GM13976 (cell line): ENCODE measurements at regions not wholly inside any gene's neighbourhood (a gene's known extent, or its start where the extent isn't known, plus 50 kb on each side); places are given as distances from the start of the nearest gene placed in this dataset.

Source experiments
- DNase-seq: peaks from one replicate; pipeline ENCODE4 v3.0.0; 2012; ENCODE audit warnings: low spot score
- CTCF ChIP-seq: IDR thresholded peaks from 2 replicates; pipeline ENCODE4 v1.5.1; 2012; ENCODE audit warnings: borderline replicate concordance, mild to moderate bottlenecking; ENCODE audit not compliant: insufficient read depth; ENCODE audit errors: extremely low read depth, missing control alignments, control extremely low read depth
- in situ Hi-C: fragments of 300-500 bp; cut with MboI; formaldehyde crosslinking; loops from one replicate; pipeline ENCODE4 v1.12.0; 2022; ENCODE audit warnings: low sequenced_read_pairs, mixed read lengths, inconsistent platforms; ENCODE audit not compliant: unreplicated experiment

- TF ChIP-seq CTCF, result no peak
- no peak for DNase-seq
- in situ Hi-C loops, result no loop called here
Observed at GRCh38 chr9:28671000-28671399, 1097.7 kb upstream of the C9orf72 start.

- no peak for TF ChIP-seq CTCF
- in situ Hi-C loops, result no loop called here
- DNase-seq, result no peak
Observed at GRCh38 chr9:28678097-28678496, 1104.8 kb upstream of the C9orf72 start.

- no peak for TF ChIP-seq CTCF
- in situ Hi-C loops, result no loop called here
- DNase-seq, result no peak
Observed at GRCh38 chr9:28688172-28688571, 1114.9 kb upstream of the C9orf72 start.

- in situ Hi-C loops, result no loop called here
- DNase-seq, result no peak
- no peak for TF ChIP-seq CTCF
Observed at GRCh38 chr9:28692012-28692411, 1118.7 kb upstream of the C9orf72 start.

- TF ChIP-seq CTCF, result no peak
- in situ Hi-C loops, result no loop called here
- no peak for DNase-seq
Observed at GRCh38 chr9:28696960-28697359, 1123.7 kb upstream of the C9orf72 start.

- TF ChIP-seq CTCF, result no peak
- in situ Hi-C loops, result no loop called here
- no peak for DNase-seq
Observed at GRCh38 chr9:28699632-28700031, 1126.4 kb upstream of the C9orf72 start.

GRCh38 chr9:28707616-28708015 lies 1134.3 kb upstream of the C9orf72 start:
- no peak for DNase-seq
- no peak for TF ChIP-seq CTCF
- in situ Hi-C loops, result no loop called here
